B cell (primary cell): ENCODE measurements at regions not wholly inside any gene's neighbourhood (a gene's known extent, or its start where the extent isn't known, plus 50 kb on each side); places are given as distances from the start of the nearest gene placed in this dataset.

Experiments
- ATAC-seq: fragments of 200-7000 bp; cut with Tn5 transposase; one replicate; pipeline ENCODE4 v1.10.0; 2021; ENCODE audit warnings: low read depth, mild to moderate bottlenecking, moderate number of reproducible peaks, moderate library complexity
- CTCF ChIA-PET: fragments of 350-600 bp; sonication (Branson Sonifier 250); formaldehyde crosslinking; loops from one replicate; lab custom pipeline; 2021; ENCODE audit warnings: antibody characterized with exemption, inconsistent platforms; lab: Charles Lee
- POLR2A ChIA-PET: fragments of 350-600 bp; sonication (Branson Sonifier 250); formaldehyde crosslinking; loops from one replicate; lab custom pipeline; 2021; ENCODE audit warnings: antibody characterized with exemption; lab: Charles Lee
- DNase-seq: peaks from one replicate; pipeline ENCODE4 v3.0.0; 2013
- H2AFZ ChIP-seq: 2 replicates; pipeline ENCODE4 v1.6.1; 2012; ENCODE audit warnings: mild to moderate bottlenecking, low read depth, low read length; ENCODE audit not compliant: insufficient read depth, poor library complexity, severe bottlenecking
- H3K27ac ChIP-seq, 2 donors: 1 replicate in 1 of 2; 2 replicates in 1 of 2; pipeline ENCODE4 v1.5.1; 2012 to 2013; ENCODE audit warnings: low read length in 2 of 2, mild to moderate bottlenecking in 2 of 2, moderate library complexity in 1 of 2
- H3K27me3 ChIP-seq, 4 experiments: fragments of 200-600 bp in 1 of 4; sonication (generic) in 1 of 4; replicated peaks in 1 of 4; 1 replicate in 2 of 4; 2 replicates in 2 of 4; pipeline versions ENCODE4 v1.6.1 to v1.7.0; 2013 to 2016; ENCODE audit warnings: low read length in 3 of 4, mild to moderate bottlenecking in 2 of 4, mixed read lengths in 1 of 4, moderate library complexity in 1 of 4; ENCODE audit not compliant: insufficient read depth in 4 of 4, control insufficient read depth in 3 of 4; ENCODE audit errors: control extremely low read depth in 1 of 4
- H3K36me3 ChIP-seq, 2 experiments: replicated peaks in 1 of 2; 1 replicate in 1 of 2; 2 replicates in 1 of 2; pipeline versions ENCODE4 v1.6.1 to v1.7.1; 2013; ENCODE audit warnings: low read length in 1 of 2; ENCODE audit not compliant: insufficient read depth in 2 of 2, control insufficient read depth in 1 of 2; ENCODE audit errors: control extremely low read depth in 1 of 2, extremely low read depth in 1 of 2
- H3K4me1 ChIP-seq, 2 donors: fragments of 200-600 bp in 1 of 2; sonication (generic) in 1 of 2; 1 replicate in 1 of 2; 2 replicates in 1 of 2; pipeline versions ENCODE4 v1.5.1 to v1.6.1; 2013 to 2017; ENCODE audit warnings: low read length in 2 of 2; ENCODE audit not compliant: control insufficient read depth in 2 of 2, insufficient read depth in 2 of 2
- H3K4me2 ChIP-seq: replicated peaks from 2 replicates; pipeline ENCODE3; 2012; ENCODE audit warnings: mild to moderate bottlenecking, low read depth, low read length; ENCODE audit not compliant: poor library complexity, severe bottlenecking
- H3K4me3 ChIP-seq, 5 experiments: fragments of 200-600 bp in 1 of 5; sonication (generic) in 1 of 5; 1 replicate in 3 of 5; 2 replicates in 2 of 5; pipeline versions ENCODE4 v1.5.1 to v1.7.0; 2011 to 2016; ENCODE audit warnings: low read length in 4 of 5, mild to moderate bottlenecking in 4 of 5, low read depth in 2 of 5, control low read depth in 1 of 5, moderate library complexity in 1 of 5; ENCODE audit not compliant: insufficient read depth in 1 of 5; ENCODE audit errors: control extremely low read depth in 1 of 5, extremely low read depth in 1 of 5
- H3K79me2 ChIP-seq: fragments of 200-600 bp; sonication (generic); one replicate; pipeline ENCODE4 v1.6.0; 2016; ENCODE audit warnings: low read length; ENCODE audit not compliant: control insufficient read depth, insufficient read depth
- H3K9ac ChIP-seq: fragments of 200-600 bp; sonication (generic); 2 replicates; pipeline ENCODE4 v1.6.1; 2017; ENCODE audit warnings: mild to moderate bottlenecking, low read length, moderate library complexity
- H3K9me3 ChIP-seq, 3 donors: one replicate each; pipeline versions ENCODE4 v1.6.1 to v1.7.1; 2013; ENCODE audit warnings: low read length in 2 of 3; ENCODE audit not compliant: control insufficient read depth in 2 of 3, insufficient read depth in 1 of 3; ENCODE audit errors: control extremely low read depth in 1 of 3
- H4K20me1 ChIP-seq: 2 replicates; pipeline ENCODE4 v1.6.0; 2012; ENCODE audit warnings: mild to moderate bottlenecking, low read length; ENCODE audit not compliant: insufficient read depth, control insufficient read depth, poor library complexity, severe bottlenecking
- H3K27ac Mint-ChIP-seq: one replicate; pipeline ENCODE4 v1.8.0; 2021; ENCODE audit warnings: mixed read lengths
- H3K27me3 Mint-ChIP-seq: one replicate; pipeline ENCODE4 v1.8.0; 2021; ENCODE audit warnings: mixed read lengths
- H3K4me1 Mint-ChIP-seq: one replicate; pipeline ENCODE4 v1.8.0; 2021; ENCODE audit warnings: mixed read lengths
- H3K4me3 Mint-ChIP-seq: one replicate; pipeline ENCODE4 v1.8.0; 2021; ENCODE audit warnings: mixed read lengths
- H3K9me3 Mint-ChIP-seq: one replicate; pipeline ENCODE4 v1.8.0; 2022; ENCODE audit warnings: mixed read lengths; ENCODE audit not compliant: insufficient read depth
- EZH2 ChIP-seq: IDR thresholded peaks from 2 replicates; pipeline ENCODE4 v1.6.1; 2012; ENCODE audit warnings: borderline replicate concordance, low read depth, mild to moderate bottlenecking, moderate library complexity, low read length; ENCODE audit not compliant: insufficient read depth, poor library complexity, severe bottlenecking
- WGBS: methylation state at CpG from one replicate; pipeline ENCODE4 v1.1.5; 2013; ENCODE audit warnings: missing lambda C conversion rate; ENCODE audit not compliant: insufficient coverage; 5-methylcytosine and 5-hydroxymethylcytosine counted together
- intact Hi-C: fragments of 100-400 bp; cut with micrococcal nuclease; formaldehyde crosslinking; loops from one replicate; pipeline ENCODE4 v1.10.0; 2022
- TF ChIP-seq, protein P1 (sequence below): fragments of 200-600 bp; IDR thresholded peaks from one replicate; pipeline ENCODE4 v1.8.0; 2022; ENCODE audit warnings: antibody characterized with exemption, mild to moderate bottlenecking

GRCh38 chr11:15662285-15662684 is 547.6 kb downstream of the INSC start:
- Histone ChIP-seq H2AFZ (no peak overlapping the region), H3K27ac (no peak overlapping the region), H3K4me1 (no peaks in the 10 kb centered on the region), H3K9me3 (peaks cover 0 to 9% (median 0%) of the 10 kb centered on the region in 3 donors), H3K9ac (no peak overlapping the region), H3K36me3 (no peaks in the 10 kb centered on the region), H3K4me3 (no peak overlapping the region), H4K20me1 (no peaks in the 10 kb centered on the region), H3K4me2 (no peak overlapping the region), H3K79me2 (no peaks in the 10 kb centered on the region), H3K27me3 (no peaks in the 10 kb centered on the region)
- ATAC-seq (no peak), DNase-seq (no peak)
- Mint-ChIP-seq H3K27ac (no peak overlapping the region), H3K9me3 (peaks cover 4% of the 10 kb centered on the region), H3K4me3 (no peak overlapping the region), H3K4me1 (no peaks in the 10 kb centered on the region), H3K27me3 (no peaks in the 10 kb centered on the region)
- WGBS = no CpG with 5 or more reads among the region's 1 CpG
- intact Hi-C loops = no loop called here
- TF ChIP-seq EZH2 = no peak
- TF ChIP-seq, protein P1, sequence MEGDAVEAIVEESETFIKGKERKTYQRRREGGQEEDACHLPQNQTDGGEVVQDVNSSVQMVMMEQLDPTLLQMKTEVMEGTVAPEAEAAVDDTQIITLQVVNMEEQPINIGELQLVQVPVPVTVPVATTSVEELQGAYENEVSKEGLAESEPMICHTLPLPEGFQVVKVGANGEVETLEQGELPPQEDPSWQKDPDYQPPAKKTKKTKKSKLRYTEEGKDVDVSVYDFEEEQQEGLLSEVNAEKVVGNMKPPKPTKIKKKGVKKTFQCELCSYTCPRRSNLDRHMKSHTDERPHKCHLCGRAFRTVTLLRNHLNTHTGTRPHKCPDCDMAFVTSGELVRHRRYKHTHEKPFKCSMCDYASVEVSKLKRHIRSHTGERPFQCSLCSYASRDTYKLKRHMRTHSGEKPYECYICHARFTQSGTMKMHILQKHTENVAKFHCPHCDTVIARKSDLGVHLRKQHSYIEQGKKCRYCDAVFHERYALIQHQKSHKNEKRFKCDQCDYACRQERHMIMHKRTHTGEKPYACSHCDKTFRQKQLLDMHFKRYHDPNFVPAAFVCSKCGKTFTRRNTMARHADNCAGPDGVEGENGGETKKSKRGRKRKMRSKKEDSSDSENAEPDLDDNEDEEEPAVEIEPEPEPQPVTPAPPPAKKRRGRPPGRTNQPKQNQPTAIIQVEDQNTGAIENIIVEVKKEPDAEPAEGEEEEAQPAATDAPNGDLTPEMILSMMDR = no peak
- ChIA-PET CTCF (no interaction called here), POLR2A (no interaction called here)

DNA sequence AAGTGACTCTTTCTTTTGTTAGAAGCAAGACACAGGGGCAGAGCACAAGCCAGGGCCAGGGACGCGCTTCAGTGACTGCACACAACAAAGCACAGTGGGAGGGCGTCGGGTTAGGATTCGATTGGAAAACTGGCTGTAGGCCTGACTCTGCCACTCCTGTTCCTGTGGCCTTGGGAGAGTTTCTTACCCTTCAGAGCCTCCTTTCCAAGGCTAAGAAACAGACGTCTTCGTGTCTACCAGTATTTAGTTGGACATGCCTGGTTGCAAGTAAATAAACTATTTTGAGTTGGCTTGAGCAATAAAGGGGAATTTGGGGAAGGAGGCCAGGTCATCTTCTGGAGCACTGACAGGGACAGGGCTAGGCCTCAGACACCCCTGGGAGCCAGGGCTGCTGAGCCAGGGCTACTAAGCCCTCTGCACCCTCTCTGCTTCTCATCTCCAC is 549.1 kb downstream of the INSC start:
- no peaks in the 10 kb centered on the region for H3K27me3 ChIP-seq
- WGBS = 92% methylated on average over 7 of the region's 7 CpGs

More for the DNA sequence above, 549.1 kb downstream of the INSC start:
- no peaks in the 10 kb centered on the region for H3K4me1 Mint-ChIP-seq
- H3K4me3 Mint-ChIP-seq = no peak overlapping the region
- Histone ChIP-seq H3K4me2 (no peak overlapping the region), H3K4me1 (no peaks in the 10 kb centered on the region), H2AFZ (no peak overlapping the region), H3K9ac (no peak overlapping the region), H3K79me2 (no peaks in the 10 kb centered on the region), H3K27ac (no peak overlapping the region), H3K36me3 (no peaks in the 10 kb centered on the region), H3K9me3 (peaks cover 0 to 9% (median 0%) of the 10 kb centered on the region in 3 donors), H3K4me3 (no peak overlapping the region), H4K20me1 (no peaks in the 10 kb centered on the region)
- ATAC-seq = no peak
- no peak overlapping the region for H3K27ac Mint-ChIP-seq
- TF ChIP-seq, protein P1 = no peak
- TF ChIP-seq EZH2 = no peak
- DNase-seq = no peak
- POLR2A ChIA-PET = no interaction called here
- CTCF ChIA-PET = no interaction called here
- peaks cover 4% of the 10 kb centered on the region for H3K9me3 Mint-ChIP-seq
- intact Hi-C loops = no loop called here
- no peaks in the 10 kb centered on the region for H3K27me3 Mint-ChIP-seq
